NCI-H2227 treated with DMSO at 0.1 percent for 48 hours (cell line): ENCODE measurements at regions not wholly inside any gene's neighbourhood (a gene's known extent, or its start where the extent isn't known, plus 50 kb on each side); places are given as distances from the start of the nearest gene placed in this dataset.
"Not testable (repeated sequence)": the region's sequence is repeated elsewhere in the genome, so short reads cannot be mapped to it uniquely, and the experiment has no call there.

Source experiments
- DNase-seq: peaks from one replicate; lab custom pipeline; 2025; lab: John Stamatoyannopoulos, UW

GRCh38 chr13:52565324-52565723 is 76.9 kb upstream of the HNRNPA1L2 start:
- DNase-seq: not testable (repeated sequence)

GRCh38 chr13:52569904-52570602 is 72.2 kb upstream of the HNRNPA1L2 start:
- DNase-seq: peak; percentile 4

GRCh38 chr13:52571163-52571562 is 71.1 kb upstream of the HNRNPA1L2 start:
- not testable (repeated sequence) for DNase-seq

GRCh38 chr13:52582962-52583361 is 59.3 kb upstream of the HNRNPA1L2 start:
- not testable (repeated sequence) for DNase-seq
